IMR-90 (cell line): ENCODE measurements at regions not wholly inside any gene's neighbourhood (a gene's known extent, or its start where the extent isn't known, plus 50 kb on each side); places are given as distances from the start of the nearest gene placed in this dataset.
A peak's percentile ranks its signal among the peaks of the same experiment; 100 is the strongest.

Source experiments
- ATAC-seq: fragments of 200-7000 bp; cut with Tn5 transposase; 2 replicates; pipeline ENCODE4 v1.9.1; 2020; ENCODE audit warnings: low read depth, mild to moderate bottlenecking, moderate library complexity
- BruUV-seq: library from RNA; stranded (reverse); fragments of 400-500 nt; replicated peaks from 2 replicates; lab custom pipeline; 2021; lab: Mats Ljungman, UMichigan
- CTCF ChIA-PET: fragments of 300-600 bp; formaldehyde crosslinking; extraction: SDS; loops from one replicate; lab custom pipeline; 2021; ENCODE audit warnings: antibody characterized with exemption; lab: Yijun Ruan, JAX
- POLR2A ChIA-PET: fragments of 300-600 bp; sonication (Branson Sonifier 250); formaldehyde crosslinking; loops from one replicate; lab custom pipeline; 2022; ENCODE audit warnings: antibody characterized with exemption; ENCODE audit not compliant: unreplicated experiment; lab: Charles Lee
- DNase-seq: peaks from one replicate; pipeline ENCODE4 v3.0.0; 2013
- H2AFZ ChIP-seq: replicated peaks from 2 replicates; pipeline ENCODE3; 2013; ENCODE audit warnings: low read length, mild to moderate bottlenecking; ENCODE audit not compliant: poor library complexity
- H2AK5ac ChIP-seq: 2 replicates; pipeline ENCODE4 v1.6.1; 2013; ENCODE audit warnings: low read depth, low read length, inconsistent platforms
- H2AK9ac ChIP-seq: replicated peaks from 2 replicates; pipeline ENCODE3; 2013; ENCODE audit warnings: mild to moderate bottlenecking, low read depth, low read length, moderate library complexity; ENCODE audit not compliant: poor library complexity
- H2BK120ac ChIP-seq: 2 replicates; pipeline ENCODE4 v1.6.1; 2013; ENCODE audit warnings: low read depth, low read length, inconsistent platforms
- H2BK15ac ChIP-seq: 3 replicates; pipeline ENCODE4 v1.6.1; 2013; ENCODE audit warnings: low read depth, low read length, inconsistent platforms
- H2BK20ac ChIP-seq: 2 replicates; pipeline ENCODE4 v1.6.1; 2013; ENCODE audit warnings: low read depth, mild to moderate bottlenecking, inconsistent platforms, low read length, moderate library complexity
- H2BK5ac ChIP-seq: 2 replicates; pipeline ENCODE4 v1.6.1; 2013; ENCODE audit warnings: mild to moderate bottlenecking, low read depth, low read length, inconsistent platforms; ENCODE audit not compliant: poor library complexity, severe bottlenecking
- H3K14ac ChIP-seq: replicated peaks from 2 replicates; pipeline ENCODE4 v1.6.1; 2013; ENCODE audit warnings: low read depth, low read length, inconsistent platforms
- H3K18ac ChIP-seq: 2 replicates; pipeline ENCODE4 v1.6.1; 2013; ENCODE audit warnings: low read depth, low read length, control low read depth
- H3K23ac ChIP-seq: 2 replicates; pipeline ENCODE4 v1.6.1; 2013; ENCODE audit warnings: low read depth, low read length, inconsistent platforms
- H3K27ac ChIP-seq: 2 replicates; pipeline ENCODE4 v1.5.1; 2013; ENCODE audit warnings: mild to moderate bottlenecking, control low read depth, low read length; ENCODE audit not compliant: insufficient read depth
- H3K27me3 ChIP-seq: 2 replicates; pipeline ENCODE4 v1.6.1; 2013; ENCODE audit warnings: low read length; ENCODE audit not compliant: control insufficient read depth, insufficient read depth
- H3K36me3 ChIP-seq: 2 replicates; pipeline ENCODE4 v1.6.1; 2013; ENCODE audit warnings: low read length, mixed read lengths; ENCODE audit not compliant: control insufficient read depth, insufficient read depth
- H3K4ac ChIP-seq: 2 replicates; pipeline ENCODE4 v1.6.1; 2013; ENCODE audit warnings: low read depth, low read length, inconsistent platforms
- H3K4me1 ChIP-seq: 2 replicates; pipeline ENCODE4 v1.6.1; 2013; ENCODE audit warnings: low read length, mixed read lengths; ENCODE audit not compliant: control insufficient read depth, insufficient read depth
- H3K4me2 ChIP-seq: 2 replicates; pipeline ENCODE4 v1.6.1; 2013; ENCODE audit warnings: low read depth, mild to moderate bottlenecking, control low read depth, low read length, moderate library complexity
- H3K4me3 ChIP-seq: 2 replicates; pipeline ENCODE4 v1.5.1; 2013; ENCODE audit warnings: low read depth, mild to moderate bottlenecking, control low read depth, low read length, moderate library complexity; ENCODE audit not compliant: insufficient read depth
- H3K56ac ChIP-seq: 2 replicates; pipeline ENCODE4 v1.6.1; 2013; ENCODE audit warnings: low read length, inconsistent platforms; ENCODE audit not compliant: insufficient read depth; ENCODE audit errors: extremely low read depth
- H3K79me1 ChIP-seq, 2 experiments: 2 replicates each; pipeline ENCODE4 v1.6.1; 2013; ENCODE audit warnings: low read length in 2 of 2, inconsistent platforms in 1 of 2, low read depth in 1 of 2
- H3K9ac ChIP-seq: 2 replicates; pipeline ENCODE4 v1.6.1; 2013; ENCODE audit warnings: low read depth, low read length, control low read depth
- H3K9me1 ChIP-seq: 2 replicates; pipeline ENCODE4 v1.6.1; 2013; ENCODE audit warnings: low read length, inconsistent platforms; ENCODE audit not compliant: insufficient read depth
- H3K9me3 ChIP-seq: 2 replicates; pipeline ENCODE4 v1.6.1; 2013; ENCODE audit warnings: low read length; ENCODE audit not compliant: control insufficient read depth, insufficient read depth
- H4K20me1 ChIP-seq: 2 replicates; pipeline ENCODE4 v1.6.1; 2013; ENCODE audit warnings: low read length, inconsistent platforms; ENCODE audit not compliant: insufficient read depth
- H4K5ac ChIP-seq: 2 replicates; pipeline ENCODE4 v1.6.1; 2013; ENCODE audit warnings: mild to moderate bottlenecking, low read depth, low read length, control low read depth
- H4K8ac ChIP-seq, 2 experiments: 2 replicates each; pipeline ENCODE4 v1.6.1; 2013; ENCODE audit warnings: low read depth in 2 of 2, low read length in 2 of 2, control low read depth in 1 of 2, inconsistent platforms in 1 of 2
- H4K91ac ChIP-seq: 2 replicates; pipeline ENCODE4 v1.6.1; 2013; ENCODE audit warnings: low read depth, low read length, inconsistent platforms; ENCODE audit not compliant: insufficient read depth
- BHLHE40 ChIP-seq: fragments of 150-350 bp; IDR thresholded peaks from 2 replicates; pipeline ENCODE4 v1.6.1; 2016; ENCODE audit warnings: mild to moderate bottlenecking, low read depth, low read length
- CHD1 ChIP-seq: IDR thresholded peaks from 2 replicates; pipeline ENCODE4 v1.6.1; 2012; ENCODE audit warnings: low read depth, low read length, improper control_type of control experiment
- MAFK ChIP-seq: IDR thresholded peaks from 2 replicates; pipeline ENCODE4 v1.6.1; 2012; ENCODE audit warnings: low read depth, low read length, improper control_type of control experiment
- WGBS, 2 experiments: methylation state at CpG; one replicate each; pipeline versions ENCODE4 v1.1.5 to v1.1.7; 2013; ENCODE audit warnings: missing lambda C conversion rate in 2 of 2; ENCODE audit not compliant: insufficient read length in 1 of 2; ENCODE audit errors: extremely low coverage in 2 of 2; 5-methylcytosine and 5-hydroxymethylcytosine counted together
- dilution Hi-C: fragments of 300-500 bp; cut with HindIII; formaldehyde crosslinking; loops from one replicate; pipeline ENCODE4 v1.14.3; 2018; ENCODE audit warnings: low sequenced_read_pairs; ENCODE audit not compliant: unreplicated experiment
- in situ Hi-C: fragments of 300-500 bp; cut with MboI; formaldehyde crosslinking; loops from 3 replicates; pipeline ENCODE4 v1.14.3; 2019; ENCODE audit warnings: low sequenced_read_pairs, inconsistent platforms, mixed read lengths
- intact Hi-C: fragments of 100-400 bp; cut with micrococcal nuclease; formaldehyde crosslinking; loops from 2 replicates; pipeline ENCODE4 v1.10.0; 2022

GRCh38 chr12:86748894-86749293 is 492.7 kb upstream of the MGAT4C start:
- dilution Hi-C loops = no loop called here
- in situ Hi-C loops = no loop called here

More at GRCh38 chr12:86748894-86749293, 492.7 kb upstream of the MGAT4C start:
- Histone ChIP-seq H3K14ac (no peak overlapping the region), H2AK5ac (no peak overlapping the region), H2AFZ (no peak overlapping the region), H4K20me1 (no peaks in the 10 kb centered on the region), H3K56ac (no peak overlapping the region), H3K4me1 (no peaks in the 10 kb centered on the region), H3K27ac (no peak overlapping the region), H2BK15ac (no peak overlapping the region), H2AK9ac (no peak overlapping the region), H4K5ac (no peak overlapping the region), H3K9me1 (no peaks in the 10 kb centered on the region), H3K4me3 (no peak overlapping the region), H2BK120ac (no peak overlapping the region), H2BK20ac (no peak overlapping the region), H3K9me3 (no peaks in the 10 kb centered on the region), H3K36me3 (no peaks in the 10 kb centered on the region), H2BK5ac (no peak overlapping the region), H3K9ac (no peak overlapping the region), H4K8ac (no peak overlapping the region), H3K27me3 (no peaks in the 10 kb centered on the region), H3K4ac (no peak overlapping the region), H4K91ac (no peak overlapping the region), H3K23ac (no peak overlapping the region), H3K18ac (no peak overlapping the region), H3K79me1 (no peaks in the 10 kb centered on the region), H3K4me2 (no peak overlapping the region)
- intact Hi-C loops = no loop called here
- WGBS, 2 experiments = no CpG with 5 or more reads among the region's 2 CpGs
- ChIA-PET POLR2A (no interaction called here), CTCF (no interaction called here)
- ATAC-seq (no peak), DNase-seq (no peak)
- TF ChIP-seq CHD1 (no peak), MAFK (peak; percentile 62), BHLHE40 (no peak)
- BruUV-seq = no TSS peak
